ENCODE measurements at regions not wholly inside any gene's neighbourhood (a gene's known extent, or its start where the extent isn't known, plus 50 kb on each side); places are given as distances from the start of the nearest gene placed in this dataset.

GRCh38 chr7:130920122-130920521 is 186.1 kb upstream of the KLF14 start:
- no peak; the same call in 1 of the 2 replicates for TF ChIP-seq POLR2AphosphoS5 (IDR thresholded peaks at IDR 0.05; ENCODE audit: low read depth, low read length)
- TF ChIP-seq POLR2A (IDR thresholded peaks at IDR 0.05; ENCODE audit: low read depth, low read length), result peak; percentile 41; the same call in 1 of the 2 replicates
